IMR-90 (cell line): ENCODE measurements at regions not wholly inside any gene's neighbourhood (a gene's known extent, or its start where the extent isn't known, plus 50 kb on each side); places are given as distances from the start of the nearest gene placed in this dataset.

Experiments used
- ATAC-seq: fragments of 200-7000 bp; cut with Tn5 transposase; 2 replicates; pipeline ENCODE4 v1.9.1; 2020; ENCODE audit warnings: low read depth, mild to moderate bottlenecking, moderate library complexity
- BruUV-seq: library from RNA; stranded (reverse); fragments of 400-500 nt; replicated peaks from 2 replicates; lab custom pipeline; 2021; lab: Mats Ljungman, UMichigan
- CTCF ChIA-PET: fragments of 300-600 bp; formaldehyde crosslinking; extraction: SDS; loops from one replicate; lab custom pipeline; 2021; ENCODE audit warnings: antibody characterized with exemption; lab: Yijun Ruan, JAX
- POLR2A ChIA-PET: fragments of 300-600 bp; sonication (Branson Sonifier 250); formaldehyde crosslinking; loops from one replicate; lab custom pipeline; 2022; ENCODE audit warnings: antibody characterized with exemption; ENCODE audit not compliant: unreplicated experiment; lab: Charles Lee
- DNase-seq: peaks from one replicate; pipeline ENCODE4 v3.0.0; 2013
- H2AFZ ChIP-seq: replicated peaks from 2 replicates; pipeline ENCODE3; 2013; ENCODE audit warnings: low read length, mild to moderate bottlenecking; ENCODE audit not compliant: poor library complexity
- H2AK5ac ChIP-seq: 2 replicates; pipeline ENCODE4 v1.6.1; 2013; ENCODE audit warnings: low read depth, low read length, inconsistent platforms
- H2AK9ac ChIP-seq: replicated peaks from 2 replicates; pipeline ENCODE3; 2013; ENCODE audit warnings: mild to moderate bottlenecking, low read depth, low read length, moderate library complexity; ENCODE audit not compliant: poor library complexity
- H2BK120ac ChIP-seq: 2 replicates; pipeline ENCODE4 v1.6.1; 2013; ENCODE audit warnings: low read depth, low read length, inconsistent platforms
- H2BK15ac ChIP-seq: 3 replicates; pipeline ENCODE4 v1.6.1; 2013; ENCODE audit warnings: low read depth, low read length, inconsistent platforms
- H2BK20ac ChIP-seq: 2 replicates; pipeline ENCODE4 v1.6.1; 2013; ENCODE audit warnings: low read depth, mild to moderate bottlenecking, inconsistent platforms, low read length, moderate library complexity
- H2BK5ac ChIP-seq: 2 replicates; pipeline ENCODE4 v1.6.1; 2013; ENCODE audit warnings: mild to moderate bottlenecking, low read depth, low read length, inconsistent platforms; ENCODE audit not compliant: poor library complexity, severe bottlenecking
- H3K14ac ChIP-seq: replicated peaks from 2 replicates; pipeline ENCODE4 v1.6.1; 2013; ENCODE audit warnings: low read depth, low read length, inconsistent platforms
- H3K18ac ChIP-seq: 2 replicates; pipeline ENCODE4 v1.6.1; 2013; ENCODE audit warnings: low read depth, low read length, control low read depth
- H3K23ac ChIP-seq: 2 replicates; pipeline ENCODE4 v1.6.1; 2013; ENCODE audit warnings: low read depth, low read length, inconsistent platforms
- H3K27ac ChIP-seq: 2 replicates; pipeline ENCODE4 v1.5.1; 2013; ENCODE audit warnings: mild to moderate bottlenecking, control low read depth, low read length; ENCODE audit not compliant: insufficient read depth
- H3K27me3 ChIP-seq: 2 replicates; pipeline ENCODE4 v1.6.1; 2013; ENCODE audit warnings: low read length; ENCODE audit not compliant: control insufficient read depth, insufficient read depth
- H3K36me3 ChIP-seq: 2 replicates; pipeline ENCODE4 v1.6.1; 2013; ENCODE audit warnings: low read length, mixed read lengths; ENCODE audit not compliant: control insufficient read depth, insufficient read depth
- H3K4ac ChIP-seq: 2 replicates; pipeline ENCODE4 v1.6.1; 2013; ENCODE audit warnings: low read depth, low read length, inconsistent platforms
- H3K4me1 ChIP-seq: 2 replicates; pipeline ENCODE4 v1.6.1; 2013; ENCODE audit warnings: low read length, mixed read lengths; ENCODE audit not compliant: control insufficient read depth, insufficient read depth
- H3K4me2 ChIP-seq: 2 replicates; pipeline ENCODE4 v1.6.1; 2013; ENCODE audit warnings: low read depth, mild to moderate bottlenecking, control low read depth, low read length, moderate library complexity
- H3K4me3 ChIP-seq: 2 replicates; pipeline ENCODE4 v1.5.1; 2013; ENCODE audit warnings: low read depth, mild to moderate bottlenecking, control low read depth, low read length, moderate library complexity; ENCODE audit not compliant: insufficient read depth
- H3K56ac ChIP-seq: 2 replicates; pipeline ENCODE4 v1.6.1; 2013; ENCODE audit warnings: low read length, inconsistent platforms; ENCODE audit not compliant: insufficient read depth; ENCODE audit errors: extremely low read depth
- H3K79me1 ChIP-seq, 2 experiments: 2 replicates each; pipeline ENCODE4 v1.6.1; 2013; ENCODE audit warnings: low read length in 2 of 2, inconsistent platforms in 1 of 2, low read depth in 1 of 2
- H3K9ac ChIP-seq: 2 replicates; pipeline ENCODE4 v1.6.1; 2013; ENCODE audit warnings: low read depth, low read length, control low read depth
- H3K9me1 ChIP-seq: 2 replicates; pipeline ENCODE4 v1.6.1; 2013; ENCODE audit warnings: low read length, inconsistent platforms; ENCODE audit not compliant: insufficient read depth
- H3K9me3 ChIP-seq: 2 replicates; pipeline ENCODE4 v1.6.1; 2013; ENCODE audit warnings: low read length; ENCODE audit not compliant: control insufficient read depth, insufficient read depth
- H4K20me1 ChIP-seq: 2 replicates; pipeline ENCODE4 v1.6.1; 2013; ENCODE audit warnings: low read length, inconsistent platforms; ENCODE audit not compliant: insufficient read depth
- H4K5ac ChIP-seq: 2 replicates; pipeline ENCODE4 v1.6.1; 2013; ENCODE audit warnings: mild to moderate bottlenecking, low read depth, low read length, control low read depth
- H4K8ac ChIP-seq, 2 experiments: 2 replicates each; pipeline ENCODE4 v1.6.1; 2013; ENCODE audit warnings: low read depth in 2 of 2, low read length in 2 of 2, control low read depth in 1 of 2, inconsistent platforms in 1 of 2
- H4K91ac ChIP-seq: 2 replicates; pipeline ENCODE4 v1.6.1; 2013; ENCODE audit warnings: low read depth, low read length, inconsistent platforms; ENCODE audit not compliant: insufficient read depth
- BHLHE40 ChIP-seq: fragments of 150-350 bp; IDR thresholded peaks from 2 replicates; pipeline ENCODE4 v1.6.1; 2016; ENCODE audit warnings: mild to moderate bottlenecking, low read depth, low read length
- CEBPB ChIP-seq: IDR thresholded peaks from 2 replicates; pipeline ENCODE4 v1.6.1; 2012; ENCODE audit warnings: low read depth, low read length, improper control_type of control experiment
- CHD1 ChIP-seq: IDR thresholded peaks from 2 replicates; pipeline ENCODE4 v1.6.1; 2012; ENCODE audit warnings: low read depth, low read length, improper control_type of control experiment
- FOS ChIP-seq: fragments of 150-350 bp; IDR thresholded peaks from 2 replicates; pipeline ENCODE4 v1.6.1; 2016; ENCODE audit warnings: low read depth, low read length
- MAFK ChIP-seq: IDR thresholded peaks from 2 replicates; pipeline ENCODE4 v1.6.1; 2012; ENCODE audit warnings: low read depth, low read length, improper control_type of control experiment
- MAZ ChIP-seq: IDR thresholded peaks from 2 replicates; pipeline ENCODE4 v1.6.1; 2012; ENCODE audit warnings: low read depth, mild to moderate bottlenecking, low read length, improper control_type of control experiment, moderate library complexity, borderline replicate concordance
- MXI1 ChIP-seq: IDR thresholded peaks from 2 replicates; pipeline ENCODE4 v1.6.1; 2012; ENCODE audit warnings: low read depth, mild to moderate bottlenecking, low read length, moderate library complexity, borderline replicate concordance
- NFE2L2 ChIP-seq: fragments of 150-350 bp; IDR thresholded peaks from 2 replicates; pipeline ENCODE4 v1.6.1; 2016; ENCODE audit warnings: low read depth, mild to moderate bottlenecking, low read length
- POLR2A ChIP-seq: IDR thresholded peaks from 2 replicates; pipeline ENCODE4 v1.6.1; 2012; ENCODE audit warnings: mild to moderate bottlenecking, low read depth, low read length
- RAD21 ChIP-seq: IDR thresholded peaks from 2 replicates; pipeline ENCODE4 v1.6.1; 2012; ENCODE audit warnings: low read length, improper control_type of control experiment
- RCOR1 ChIP-seq: IDR thresholded peaks from 2 replicates; pipeline ENCODE4 v1.6.1; 2012; ENCODE audit warnings: mild to moderate bottlenecking, low read length, improper control_type of control experiment; ENCODE audit not compliant: insufficient replicate concordance
- RFX5 ChIP-seq: IDR thresholded peaks from 2 replicates; pipeline ENCODE4 v1.8.0; 2012; ENCODE audit warnings: low read depth, mild to moderate bottlenecking, low read length, moderate library complexity
- SMC3 ChIP-seq: fragments of 150-350 bp; IDR thresholded peaks from 2 replicates; pipeline ENCODE4 v1.6.1; 2016; ENCODE audit warnings: low read depth, mild to moderate bottlenecking, antibody characterized with exemption, low read length, moderate library complexity
- WGBS, 2 experiments: methylation state at CpG; one replicate each; pipeline versions ENCODE4 v1.1.5 to v1.1.7; 2013; ENCODE audit warnings: missing lambda C conversion rate in 2 of 2; ENCODE audit not compliant: insufficient read length in 1 of 2; ENCODE audit errors: extremely low coverage in 2 of 2; 5-methylcytosine and 5-hydroxymethylcytosine counted together
- dilution Hi-C: fragments of 300-500 bp; cut with HindIII; formaldehyde crosslinking; loops from one replicate; pipeline ENCODE4 v1.14.3; 2018; ENCODE audit warnings: low sequenced_read_pairs; ENCODE audit not compliant: unreplicated experiment
- in situ Hi-C: fragments of 300-500 bp; cut with MboI; formaldehyde crosslinking; loops from 3 replicates; pipeline ENCODE4 v1.14.3; 2019; ENCODE audit warnings: low sequenced_read_pairs, inconsistent platforms, mixed read lengths
- intact Hi-C: fragments of 100-400 bp; cut with micrococcal nuclease; formaldehyde crosslinking; loops from 2 replicates; pipeline ENCODE4 v1.10.0; 2022
- TF ChIP-seq, protein P1 (sequence below): fragments of 150-350 bp; IDR thresholded peaks from 2 replicates; pipeline ENCODE4 v1.6.1; 2017; ENCODE audit warnings: mild to moderate bottlenecking, antibody characterized with exemption, low read length, low read depth
- TF ChIP-seq, protein P2 (sequence below): conservative IDR thresholded peaks from 2 replicates; pipeline ENCODE4 v1.5.1; 2012; ENCODE audit warnings: mild to moderate bottlenecking, low read depth, low read length, improper control_type of control experiment
- TF ChIP-seq, protein P3 (sequence below): fragments of 150-350 bp; IDR thresholded peaks from 2 replicates; pipeline ENCODE4 v1.6.1; 2016; ENCODE audit warnings: low read depth, mild to moderate bottlenecking, low read length, moderate library complexity, borderline replicate concordance

DNA sequence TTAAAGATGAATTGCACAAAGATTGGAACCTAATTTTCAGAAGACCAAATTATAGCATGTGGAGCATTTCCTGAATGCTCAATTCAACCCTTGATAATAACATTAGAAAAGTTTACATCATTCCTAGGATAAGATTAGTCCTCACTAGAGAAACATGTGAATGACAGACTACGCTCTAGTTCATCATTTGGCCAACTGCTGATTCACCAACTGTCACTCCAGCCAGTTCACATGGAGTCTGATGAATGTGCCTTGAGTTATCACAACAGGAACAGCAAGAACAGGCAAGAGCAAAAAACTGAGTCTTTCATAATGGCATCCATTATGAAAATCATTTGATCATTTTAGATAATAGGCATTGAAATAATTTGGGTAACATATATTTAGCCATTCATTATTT is 415.9 kb downstream of the PTPRC start:
- ATAC-seq: no peak
- Histone ChIP-seq H2BK5ac (no peak overlapping the region), H3K9me1 (no peaks in the 10 kb centered on the region), H3K4ac (no peak overlapping the region), H3K4me2 (no peak overlapping the region), H3K18ac (no peak overlapping the region), H3K9ac (no peak overlapping the region), H2AK5ac (no peak overlapping the region), H2BK120ac (no peak overlapping the region), H4K91ac (no peak overlapping the region), H4K8ac (no peak overlapping the region), H3K79me1 (no peaks in the 10 kb centered on the region), H2AK9ac (no peak overlapping the region), H3K27me3 (no peaks in the 10 kb centered on the region), H3K4me1 (no peaks in the 10 kb centered on the region), H4K5ac (no peak overlapping the region), H2AFZ (no peak overlapping the region), H3K9me3 (no peaks in the 10 kb centered on the region), H3K27ac (no peak overlapping the region), H3K56ac (no peak overlapping the region), H3K4me3 (no peak overlapping the region), H2BK15ac (no peak overlapping the region), H3K36me3 (no peaks in the 10 kb centered on the region), H2BK20ac (no peak overlapping the region), H4K20me1 (no peaks in the 10 kb centered on the region), H3K23ac (no peak overlapping the region), H3K14ac (no peak overlapping the region)
- dilution Hi-C loops: no loop called here
- ChIA-PET CTCF (no interaction called here), POLR2A (no interaction called here)
- in situ Hi-C loops: no loop called here
- TF ChIP-seq, protein P1, sequence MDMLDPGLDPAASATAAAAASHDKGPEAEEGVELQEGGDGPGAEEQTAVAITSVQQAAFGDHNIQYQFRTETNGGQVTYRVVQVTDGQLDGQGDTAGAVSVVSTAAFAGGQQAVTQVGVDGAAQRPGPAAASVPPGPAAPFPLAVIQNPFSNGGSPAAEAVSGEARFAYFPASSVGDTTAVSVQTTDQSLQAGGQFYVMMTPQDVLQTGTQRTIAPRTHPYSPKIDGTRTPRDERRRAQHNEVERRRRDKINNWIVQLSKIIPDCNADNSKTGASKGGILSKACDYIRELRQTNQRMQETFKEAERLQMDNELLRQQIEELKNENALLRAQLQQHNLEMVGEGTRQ: no peak
- TF ChIP-seq, protein P2, sequence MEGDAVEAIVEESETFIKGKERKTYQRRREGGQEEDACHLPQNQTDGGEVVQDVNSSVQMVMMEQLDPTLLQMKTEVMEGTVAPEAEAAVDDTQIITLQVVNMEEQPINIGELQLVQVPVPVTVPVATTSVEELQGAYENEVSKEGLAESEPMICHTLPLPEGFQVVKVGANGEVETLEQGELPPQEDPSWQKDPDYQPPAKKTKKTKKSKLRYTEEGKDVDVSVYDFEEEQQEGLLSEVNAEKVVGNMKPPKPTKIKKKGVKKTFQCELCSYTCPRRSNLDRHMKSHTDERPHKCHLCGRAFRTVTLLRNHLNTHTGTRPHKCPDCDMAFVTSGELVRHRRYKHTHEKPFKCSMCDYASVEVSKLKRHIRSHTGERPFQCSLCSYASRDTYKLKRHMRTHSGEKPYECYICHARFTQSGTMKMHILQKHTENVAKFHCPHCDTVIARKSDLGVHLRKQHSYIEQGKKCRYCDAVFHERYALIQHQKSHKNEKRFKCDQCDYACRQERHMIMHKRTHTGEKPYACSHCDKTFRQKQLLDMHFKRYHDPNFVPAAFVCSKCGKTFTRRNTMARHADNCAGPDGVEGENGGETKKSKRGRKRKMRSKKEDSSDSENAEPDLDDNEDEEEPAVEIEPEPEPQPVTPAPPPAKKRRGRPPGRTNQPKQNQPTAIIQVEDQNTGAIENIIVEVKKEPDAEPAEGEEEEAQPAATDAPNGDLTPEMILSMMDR: no peak
- TF ChIP-seq FOS (no peak), SMC3 (no peak), POLR2A (no peak), CHD1 (no peak), CEBPB (no peak), MAFK (no peak), BHLHE40 (no peak), RFX5 (no peak), RAD21 (no peak), NFE2L2 (no peak), MAZ (no peak), RCOR1 (no peak), MXI1 (no peak)
- TF ChIP-seq, protein P3, sequence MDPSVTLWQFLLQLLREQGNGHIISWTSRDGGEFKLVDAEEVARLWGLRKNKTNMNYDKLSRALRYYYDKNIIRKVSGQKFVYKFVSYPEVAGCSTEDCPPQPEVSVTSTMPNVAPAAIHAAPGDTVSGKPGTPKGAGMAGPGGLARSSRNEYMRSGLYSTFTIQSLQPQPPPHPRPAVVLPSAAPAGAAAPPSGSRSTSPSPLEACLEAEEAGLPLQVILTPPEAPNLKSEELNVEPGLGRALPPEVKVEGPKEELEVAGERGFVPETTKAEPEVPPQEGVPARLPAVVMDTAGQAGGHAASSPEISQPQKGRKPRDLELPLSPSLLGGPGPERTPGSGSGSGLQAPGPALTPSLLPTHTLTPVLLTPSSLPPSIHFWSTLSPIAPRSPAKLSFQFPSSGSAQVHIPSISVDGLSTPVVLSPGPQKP: no peak
- WGBS, 2 experiments: no CpG with 5 or more reads among the region's 1 CpG
- BruUV-seq: no TSS peak
- no peak for DNase-seq
- intact Hi-C loops: loop anchor here (1.0 kb wide), 1 partner anchor 40 kb away; no protein-coding TSS in a partner anchor
